Upper lobe of left lung (tissue), 4 donors: ENCODE measurements at regions not wholly inside any gene's neighbourhood (a gene's known extent, or its start where the extent isn't known, plus 50 kb on each side); places are given as distances from the start of the nearest gene placed in this dataset.

ENCODE experiments used
- CTCF ChIP-seq, 6 experiments: fragments of 450-650 bp in 4 of 6; fragments of 200-600 bp in 2 of 6; sonication (generic) in 2 of 6; IDR thresholded peaks; one replicate each; pipeline ENCODE4 v1.5.1; 2016 to 2019; ENCODE audit warnings: antibody characterized with exemption in 6 of 6
- POLR2A ChIP-seq, 4 donors: fragments of 450-650 bp; IDR thresholded peaks; one replicate each; pipeline ENCODE4 v1.5.1; 2016 to 2017; ENCODE audit warnings: antibody characterized with exemption in 4 of 4, mild to moderate bottlenecking in 2 of 4
- POLR2AphosphoS5 ChIP-seq, 2 donors: sonication (generic); formaldehyde crosslinking; IDR thresholded peaks; one replicate each; pipeline ENCODE4 v1.5.1; 2017; ENCODE audit warnings: antibody characterized with exemption in 2 of 2

GRCh38 chr9:81855538-81855937 lies 72.7 kb upstream of the SPATA31D4 start:
- TF ChIP-seq CTCF (IDR thresholded peaks at IDR 0.05) (no peak), POLR2A (IDR thresholded peaks at IDR 0.05) (no peak), POLR2AphosphoS5 (IDR thresholded peaks at IDR 0.05) (no peak)
